HCT116 (cell line): ENCODE measurements at regions not wholly inside any gene's neighbourhood (a gene's known extent, or its start where the extent isn't known, plus 50 kb on each side); places are given as distances from the start of the nearest gene placed in this dataset.

Experiments
- ATAC-seq: fragments of 200-7000 bp; cut with Tn5 transposase; 2 replicates; pipeline ENCODE4 v1.9.1; 2020; ENCODE audit warnings: mild to moderate bottlenecking, moderate library complexity
- BruUV-seq: library from RNA; stranded (reverse); fragments of 400-500 nt; replicated peaks from 2 replicates; lab custom pipeline; 2021; lab: Mats Ljungman, UMichigan
- CTCF ChIA-PET: fragments of 300-600 bp; sonication (Branson Sonifier 250); formaldehyde crosslinking; loops from one replicate; lab custom pipeline; 2021; ENCODE audit warnings: antibody characterized with exemption; lab: Charles Lee
- POLR2A ChIA-PET: fragments of 300-600, 350-600 bp; sonication (Branson Sonifier 250); formaldehyde crosslinking; loops from one replicate; lab custom pipeline; 2021; ENCODE audit warnings: antibody characterized with exemption; lab: Charles Lee
- RAD21 ChIA-PET, 2 experiments: fragments of 300-600 bp; sonication (Branson Sonifier 250); formaldehyde crosslinking; loops; one replicate each; lab custom pipeline; 2023; ENCODE audit warnings: low total read pairs in 2 of 2; ENCODE audit not compliant: uncharacterized antibody in 2 of 2, unreplicated experiment in 2 of 2, low non-redundant PET in 1 of 2; lab: Charles Lee
- DNase-seq: peaks from one replicate; pipeline ENCODE4 v3.0.0-alpha.2; 2010; ENCODE audit warnings: low read depth, low spot score
- H2AFZ ChIP-seq: fragments of 200-600 bp; shearing (Covaris generic), sonication (generic); 2 replicates; pipeline ENCODE4 v1.6.1; 2017; ENCODE audit warnings: low read depth, mixed run types, mixed read lengths, antibody characterized with exemption, low read length; ENCODE audit not compliant: poor library complexity, severe bottlenecking
- H3K27ac ChIP-seq: 2 replicates; pipeline ENCODE4 v1.5.1; 2012; ENCODE audit warnings: low read depth, low read length
- H3K27me3 ChIP-seq: fragments of 200-600 bp; sonication (generic); 2 replicates; pipeline ENCODE4 v1.6.1; 2016; ENCODE audit warnings: mixed run types, low read length, mixed read lengths; ENCODE audit not compliant: insufficient read depth
- H3K36me3 ChIP-seq, 2 experiments: fragments of 200-500 bp in 1 of 2; fragments of 200-600 bp in 1 of 2; sonication (Bioruptor generic) in 1 of 2; sonication (generic) in 1 of 2; 2 replicates each; pipeline versions ENCODE4 v1.5.1 to v1.6.1; 2014 to 2016; ENCODE audit warnings: low read length in 2 of 2, inconsistent platforms in 1 of 2, mixed read lengths in 1 of 2, mixed run types in 1 of 2; ENCODE audit not compliant: insufficient read depth in 2 of 2, control insufficient read depth in 1 of 2
- H3K4me1 ChIP-seq, 2 experiments: fragments of 200-600 bp in 1 of 2; sonication (generic) in 1 of 2; 2 replicates each; pipeline versions ENCODE4 v1.5.1 to v1.6.1; 2012 to 2017; ENCODE audit warnings: low read length in 2 of 2, inconsistent platforms in 1 of 2, mild to moderate bottlenecking in 1 of 2, mixed read lengths in 1 of 2, mixed run types in 1 of 2, moderate library complexity in 1 of 2; ENCODE audit not compliant: insufficient read depth in 2 of 2, control insufficient read depth in 1 of 2
- H3K4me2 ChIP-seq: fragments of 200-600 bp; sonication (generic); 2 replicates; pipeline ENCODE4 v1.6.1; 2017; ENCODE audit warnings: mixed run types, low read length, mixed read lengths
- H3K4me3 ChIP-seq, 2 experiments: fragments of 200-600 bp in 1 of 2; sonication (generic) in 1 of 2; replicated peaks in 1 of 2; 2 replicates each; pipeline ENCODE4 v1.5.1; 2011 to 2016; ENCODE audit warnings: low read length in 2 of 2, control low read depth in 1 of 2, low read depth in 1 of 2, mild to moderate bottlenecking in 1 of 2, mixed read lengths in 1 of 2, mixed run types in 1 of 2
- H3K79me2 ChIP-seq: fragments of 200-600 bp; sonication (generic); 2 replicates; pipeline ENCODE4 v1.6.1; 2017; ENCODE audit warnings: mild to moderate bottlenecking, mixed run types, low read length, moderate library complexity, mixed read lengths; ENCODE audit not compliant: insufficient read depth
- H3K9ac ChIP-seq: fragments of 200-600 bp; sonication (generic); 2 replicates; pipeline ENCODE4 v1.6.1; 2016; ENCODE audit warnings: low read length, mixed read lengths
- H3K9me2 ChIP-seq: fragments of 200-600 bp; sonication (generic), shearing (Covaris generic); 2 replicates; pipeline ENCODE4 v1.6.1; 2017; ENCODE audit warnings: mixed run types, mild to moderate bottlenecking, moderate library complexity; ENCODE audit not compliant: insufficient read depth
- H3K9me3 ChIP-seq, 2 experiments: fragments of 200-500 bp in 1 of 2; fragments of 200-600 bp in 1 of 2; sonication (Bioruptor generic) in 1 of 2; sonication (generic) in 1 of 2; 2 replicates each; pipeline ENCODE4 v1.6.1; 2014 to 2017; ENCODE audit warnings: low read length in 2 of 2, mixed read lengths in 2 of 2, inconsistent platforms in 1 of 2, low read depth in 1 of 2, mild to moderate bottlenecking in 1 of 2, mixed run types in 1 of 2, moderate library complexity in 1 of 2; ENCODE audit not compliant: control insufficient read depth in 1 of 2, insufficient read depth in 1 of 2
- H4K20me1 ChIP-seq: fragments of 200-600 bp; sonication (generic), shearing (Covaris generic); 2 replicates; pipeline ENCODE4 v1.6.1; 2017; ENCODE audit warnings: mixed run types, mild to moderate bottlenecking, moderate library complexity; ENCODE audit not compliant: insufficient read depth
- ATF3 ChIP-seq: IDR thresholded peaks from 2 replicates; pipeline ENCODE4 v1.6.1; 2012
- EGR1 ChIP-seq: IDR thresholded peaks from 2 replicates; pipeline ENCODE4 v1.6.1; 2012; ENCODE audit warnings: low read depth
- ELF1 ChIP-seq: IDR thresholded peaks from 2 replicates; pipeline ENCODE4 v1.6.1; 2012; ENCODE audit warnings: low read depth, borderline replicate concordance
- FOSL1 ChIP-seq: IDR thresholded peaks from 2 replicates; pipeline ENCODE4 v1.6.1; 2012; ENCODE audit warnings: low read depth
- JUND ChIP-seq: IDR thresholded peaks from 2 replicates; pipeline ENCODE4 v1.6.1; 2012
- MAX ChIP-seq: IDR thresholded peaks from 2 replicates; pipeline ENCODE4 v1.6.1; 2012
- POLR2AphosphoS5 ChIP-seq: IDR thresholded peaks from 2 replicates; pipeline ENCODE4 v1.6.1; 2011; ENCODE audit warnings: mild to moderate bottlenecking, low read depth, low read length, moderate library complexity
- TCF7L2 ChIP-seq: IDR thresholded peaks from 2 replicates; pipeline ENCODE4 v1.7.0; 2011; ENCODE audit warnings: borderline replicate concordance, inconsistent platforms; ENCODE audit not compliant: insufficient read depth, insufficient read length; ENCODE audit errors: extremely low read depth
- YY1 ChIP-seq: IDR thresholded peaks from 2 replicates; pipeline ENCODE4 v1.6.1; 2011; ENCODE audit warnings: low read length, low read depth, moderate library complexity, mild to moderate bottlenecking; ENCODE audit not compliant: insufficient replicate concordance; ENCODE audit errors: extremely low read depth
- ZNF274 ChIP-seq: fragments of 200-500 bp; sonication (Bioruptor generic); IDR thresholded peaks from 2 replicates; pipeline ENCODE4 v1.6.1; 2014; ENCODE audit warnings: mild to moderate bottlenecking, low read depth, low read length, inconsistent platforms
- intact Hi-C: fragments of 100-400 bp; cut with micrococcal nuclease; formaldehyde crosslinking; loops from 2 replicates; pipeline ENCODE4 v1.10.0; 2022

GRCh38 chr19:31718898-31719297 is 369.7 kb upstream of the TSHZ3 start (continued):
- TF ChIP-seq MAX, result no peak
- TF ChIP-seq FOSL1, result no peak
- TF ChIP-seq JUND, result no peak
- TF ChIP-seq ZNF274, result no peak
- no peak for TF ChIP-seq ATF3
- no peak for TF ChIP-seq EGR1

DNA sequence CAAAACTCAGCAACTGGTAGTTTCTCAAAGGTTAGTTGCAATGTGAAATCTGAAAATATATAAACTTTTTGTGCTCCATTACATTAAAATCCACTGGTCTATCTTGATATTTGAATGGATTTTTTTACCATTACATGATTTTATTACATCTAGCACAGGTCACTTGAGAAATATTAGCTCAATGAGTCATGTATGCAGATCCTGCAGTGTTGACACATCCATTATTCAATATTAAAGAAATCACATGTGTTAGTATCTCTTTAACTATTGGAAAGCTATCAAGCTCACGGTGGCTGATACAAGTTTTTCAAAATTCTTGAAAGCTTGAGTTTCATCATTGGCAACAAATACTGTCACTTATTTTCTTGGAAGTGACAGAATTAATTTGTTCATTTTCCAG is 373.9 kb upstream of the TSHZ3 start:
- intact Hi-C loops, result no loop called here
- no peaks in the 10 kb centered on the region for H3K36me3 ChIP-seq
- BruUV-seq, result no TSS peak
- no peaks in the 10 kb centered on the region for H4K20me1 ChIP-seq
- H3K4me3 ChIP-seq, result no peak overlapping the region
- no peaks in the 10 kb centered on the region for H3K27me3 ChIP-seq
- POLR2A ChIA-PET, result no interaction called here
- no peaks in the 10 kb centered on the region for H3K79me2 ChIP-seq
- DNase-seq, result no peak
- TF ChIP-seq MAX (no peak), ATF3 (no peak), EGR1 (no peak), POLR2AphosphoS5 (no peak), FOSL1 (no peak), ELF1 (no peak), TCF7L2 (no peak), ZNF274 (no peak), YY1 (no peak)
- no peak overlapping the region for H3K4me2 ChIP-seq
- no peaks in the 10 kb centered on the region for H3K4me1 ChIP-seq
- H2AFZ ChIP-seq, result no peak overlapping the region
- RAD21 ChIA-PET, result no interaction called here
- no peak for ATAC-seq
- H3K9ac ChIP-seq, result no peak overlapping the region
- CTCF ChIA-PET, result no interaction called here
- H3K9me3 ChIP-seq, result peaks cover 0 to 38% of the 10 kb centered on the region in 2 experiments; a peak in 2 of 4 replicates
- H3K9me2 ChIP-seq, result no peaks in the 10 kb centered on the region
- no peak overlapping the region for H3K27ac ChIP-seq
